Neutrophil (primary cell): ENCODE measurements at regions not wholly inside any gene's neighbourhood (a gene's known extent, or its start where the extent isn't known, plus 50 kb on each side); places are given as distances from the start of the nearest gene placed in this dataset.

Source experiments
- H3K27ac ChIP-seq: fragments of 200-600 bp; sonication (generic); 2 replicates; pipeline ENCODE4 v1.5.1; 2016; ENCODE audit warnings: mild to moderate bottlenecking, moderate library complexity
- H3K27me3 ChIP-seq: fragments of 200-600 bp; sonication (generic); 2 replicates; pipeline ENCODE4 v1.6.0; 2016; ENCODE audit warnings: mild to moderate bottlenecking
- H3K36me3 ChIP-seq: fragments of 200-600 bp; sonication (generic); 2 replicates; pipeline ENCODE4 v1.5.1; 2017
- H3K4me1 ChIP-seq, 2 experiments: fragments of 200-600 bp in 1 of 2; sonication (generic) in 1 of 2; 1 replicate in 1 of 2; 2 replicates in 1 of 2; pipeline versions ENCODE4 v1.5.1 to v1.6.1; 2013 to 2016; ENCODE audit warnings: low read depth in 1 of 2, low read length in 1 of 2, mild to moderate bottlenecking in 1 of 2, moderate library complexity in 1 of 2; ENCODE audit not compliant: control insufficient read depth in 1 of 2, insufficient read depth in 1 of 2
- H3K4me3 ChIP-seq, 2 experiments: fragments of 200-600 bp in 1 of 2; sonication (generic) in 1 of 2; 1 replicate in 1 of 2; 2 replicates in 1 of 2; pipeline ENCODE4 v1.5.1; 2013 to 2016; ENCODE audit warnings: low read depth in 1 of 2, low read length in 1 of 2, mild to moderate bottlenecking in 1 of 2, moderate library complexity in 1 of 2
- H3K9me3 ChIP-seq: fragments of 200-600 bp; sonication (generic); 2 replicates; pipeline ENCODE4 v1.5.1; 2016
- CTCF ChIP-seq: fragments of 200-600 bp; sonication (generic); IDR thresholded peaks from 2 replicates; pipeline ENCODE4 v1.5.1; 2016; ENCODE audit warnings: antibody characterized with exemption

- no peak overlapping the region for H3K4me3 ChIP-seq
- no peaks in the 10 kb centered on the region for H3K27me3 ChIP-seq
- H3K36me3 ChIP-seq: no peaks in the 10 kb centered on the region
- H3K27ac ChIP-seq: no peak overlapping the region
- TF ChIP-seq CTCF: no peak
- H3K4me1 ChIP-seq: no peaks in the 10 kb centered on the region
- no peaks in the 10 kb centered on the region for H3K9me3 ChIP-seq
Observed at GRCh38 chr9:119509291-119509905, 140.2 kb upstream of the BRINP1 start.

DNA sequence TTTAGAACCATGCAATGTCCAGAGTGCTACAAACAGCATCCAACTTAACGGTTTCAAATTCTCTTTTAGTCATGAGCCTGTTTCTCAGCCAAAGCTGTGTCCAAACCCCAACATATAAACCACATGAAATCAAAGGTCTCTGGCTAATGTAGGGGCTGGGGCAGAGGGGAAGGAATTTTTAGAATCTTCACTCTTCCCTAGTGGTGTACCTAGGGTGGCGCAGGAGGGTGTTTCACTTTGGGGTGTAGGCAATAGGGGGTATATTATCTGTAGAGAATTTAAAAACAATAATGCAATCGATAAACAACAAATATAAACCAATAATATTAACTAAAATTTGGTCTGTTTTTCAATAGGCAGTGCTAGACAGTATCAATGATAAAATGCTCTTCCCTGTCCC is 132.1 kb upstream of the BRINP1 start:
- no peaks in the 10 kb centered on the region for H3K27me3 ChIP-seq
- H3K9me3 ChIP-seq: no peaks in the 10 kb centered on the region

GRCh38 chr9:119500072-119500771 is 131.0 kb upstream of the BRINP1 start:
- no peak for TF ChIP-seq CTCF

More for the DNA sequence above, 132.1 kb upstream of the BRINP1 start:
- Histone ChIP-seq H3K36me3 (no peaks in the 10 kb centered on the region), H3K27ac (no peak overlapping the region), H3K4me1 (no peaks in the 10 kb centered on the region), H3K4me3 (no peak overlapping the region)
- no peak for TF ChIP-seq CTCF

GRCh38 chr9:119487118-119487827 is 118.0 kb upstream of the BRINP1 start:
- no peak for TF ChIP-seq CTCF
- Histone ChIP-seq H3K36me3 (no peaks in the 10 kb centered on the region), H3K4me3 (no peak overlapping the region), H3K27me3 (no peaks in the 10 kb centered on the region), H3K9me3 (no peaks in the 10 kb centered on the region), H3K27ac (no peak overlapping the region), H3K4me1 (no peaks in the 10 kb centered on the region)

More at GRCh38 chr9:119500072-119500771, 131.0 kb upstream of the BRINP1 start:
- Histone ChIP-seq H3K4me3 (no peak overlapping the region), H3K27ac (no peak overlapping the region), H3K36me3 (no peaks in the 10 kb centered on the region), H3K4me1 (no peaks in the 10 kb centered on the region), H3K27me3 (no peaks in the 10 kb centered on the region), H3K9me3 (no peaks in the 10 kb centered on the region)

DNA sequence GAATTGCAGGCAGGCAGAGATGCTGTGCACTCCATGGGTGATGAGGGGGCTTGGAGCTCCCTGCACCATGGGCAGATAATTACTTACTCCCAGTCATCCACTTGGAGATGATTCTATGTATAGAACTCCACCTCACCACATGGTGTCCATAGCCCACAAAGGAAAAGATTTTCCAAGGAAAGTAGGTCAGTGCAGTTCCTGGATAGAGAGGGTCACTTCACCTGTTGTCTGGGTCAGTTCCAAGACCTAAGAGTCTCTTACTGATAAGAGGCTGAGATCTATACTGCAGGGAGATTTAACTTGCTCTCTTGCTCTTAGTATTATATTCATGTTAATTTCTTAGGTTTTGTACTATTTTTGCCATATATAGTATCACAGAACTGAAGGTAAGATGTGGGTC is 113.9 kb upstream of the BRINP1 start:
- Histone ChIP-seq H3K4me1 (no peaks in the 10 kb centered on the region), H3K27me3 (no peaks in the 10 kb centered on the region), H3K36me3 (no peaks in the 10 kb centered on the region), H3K9me3 (no peaks in the 10 kb centered on the region), H3K27ac (no peak overlapping the region), H3K4me3 (no peak overlapping the region)
- no peak for TF ChIP-seq CTCF
